ENCODE measurements at regions not wholly inside any gene's neighbourhood (a gene's known extent, or its start where the extent isn't known, plus 50 kb on each side); places are given as distances from the start of the nearest gene placed in this dataset.

GRCh38 chr5:72572236-72572765, 65.1 kb upstream of the ZNF366 start:
- Histone ChIP-seq H3K4me2 (ENCODE audit: low read length) (no peak overlapping the region), H3K36me3 (ENCODE audit: control insufficient read depth, low read length) (no peaks in the 10 kb centered on the region), H3K4me3 (ENCODE audit: low read length) (no peak overlapping the region), H3K9me2 (replicated peaks; ENCODE audit: control insufficient read depth, low read length) (no peaks in the 10 kb centered on the region), H3K79me2 (ENCODE audit: control insufficient read depth, low read length) (no peaks in the 10 kb centered on the region), H3K4me1 (ENCODE audit: control insufficient read depth, low read length) (no peaks in the 10 kb centered on the region), H3F3A (ENCODE audit: control insufficient read depth, insufficient read depth) (no peaks in the 10 kb centered on the region), H4K20me1 (ENCODE audit: control insufficient read depth, insufficient read depth, low read depth, low read length) (no peaks in the 10 kb centered on the region), H3K9me3 (ENCODE audit: control insufficient read depth, insufficient read depth, low read length) (no peaks in the 10 kb centered on the region), H3K27ac (ENCODE audit: low read depth, low read length) (no peak overlapping the region), H3K27me3 (ENCODE audit: control insufficient read depth, low read length) (0 out of 2 replicates have a peak, but pooled peaks cover 3% of the 10 kb centered on the region)
- TF ChIP-seq CTCF (IDR thresholded peaks at IDR 0.05; ENCODE audit: low read depth, low read length, poor library complexity, severe bottlenecking): no peak
- no peak for TF ChIP-seq EZH2phosphoT487 (IDR thresholded peaks at IDR 0.05; ENCODE audit: borderline replicate concordance, low read length)

- Histone ChIP-seq H3F3A (ENCODE audit: control insufficient read depth, insufficient read depth) (no peaks in the 10 kb centered on the region), H3K79me2 (ENCODE audit: control insufficient read depth, low read length) (no peaks in the 10 kb centered on the region), H4K20me1 (ENCODE audit: control insufficient read depth, insufficient read depth, low read depth, low read length) (no peaks in the 10 kb centered on the region), H3K36me3 (ENCODE audit: control insufficient read depth, low read length) (no peaks in the 10 kb centered on the region), H3K27ac (ENCODE audit: low read depth, low read length) (no peak overlapping the region), H3K4me3 (ENCODE audit: low read length) (no peak overlapping the region), H3K9me3 (ENCODE audit: control insufficient read depth, insufficient read depth, low read length) (no peaks in the 10 kb centered on the region), H3K9me2 (replicated peaks; ENCODE audit: control insufficient read depth, low read length) (no peaks in the 10 kb centered on the region), H3K4me1 (ENCODE audit: control insufficient read depth, low read length) (no peaks in the 10 kb centered on the region), H3K4me2 (ENCODE audit: low read length) (no peak overlapping the region), H3K27me3 (ENCODE audit: control insufficient read depth, low read length) (0 out of 2 replicates have a peak, but pooled peaks cover 3% of the 10 kb centered on the region)
- no peak for TF ChIP-seq EZH2phosphoT487 (IDR thresholded peaks at IDR 0.05; ENCODE audit: borderline replicate concordance, low read length)
- TF ChIP-seq CTCF (IDR thresholded peaks at IDR 0.05; ENCODE audit: low read depth, low read length, poor library complexity, severe bottlenecking): no peak
Measured at GRCh38 chr5:72569408-72569944, 62.3 kb upstream of the ZNF366 start.

- Histone ChIP-seq H4K20me1 (ENCODE audit: control insufficient read depth, insufficient read depth, low read depth, low read length) (no peaks in the 10 kb centered on the region), H3F3A (ENCODE audit: control insufficient read depth, insufficient read depth) (no peaks in the 10 kb centered on the region), H3K9me2 (replicated peaks; ENCODE audit: control insufficient read depth, low read length) (no peaks in the 10 kb centered on the region), H3K36me3 (ENCODE audit: control insufficient read depth, low read length) (no peaks in the 10 kb centered on the region), H3K4me1 (ENCODE audit: control insufficient read depth, low read length) (no peaks in the 10 kb centered on the region), H3K4me2 (ENCODE audit: low read length) (no peak overlapping the region), H3K27me3 (ENCODE audit: control insufficient read depth, low read length) (0 out of 2 replicates have a peak, but pooled peaks cover 3% of the 10 kb centered on the region), H3K27ac (ENCODE audit: low read depth, low read length) (no peak overlapping the region), H3K79me2 (ENCODE audit: control insufficient read depth, low read length) (no peaks in the 10 kb centered on the region), H3K4me3 (ENCODE audit: low read length) (no peak overlapping the region), H3K9me3 (ENCODE audit: control insufficient read depth, insufficient read depth, low read length) (no peaks in the 10 kb centered on the region; the same call in 1 of the 2 replicates)
- TF ChIP-seq EZH2phosphoT487 (IDR thresholded peaks at IDR 0.05; ENCODE audit: borderline replicate concordance, low read length): no peak
- TF ChIP-seq CTCF (IDR thresholded peaks at IDR 0.05; ENCODE audit: low read depth, low read length, poor library complexity, severe bottlenecking): no peak
Measured at GRCh38 chr5:72566746-72567145, 59.5 kb upstream of the ZNF366 start.
